Right lobe of liver (tissue), 6 donors: ENCODE measurements at regions not wholly inside any gene's neighbourhood (a gene's known extent, or its start where the extent isn't known, plus 50 kb on each side); places are given as distances from the start of the nearest gene placed in this dataset.

Experiments used
- ATAC-seq, 4 donors: fragments of 200-7000 bp; cut with Tn5 transposase; one replicate each; pipeline ENCODE4 v1.9.1; 2020; ENCODE audit warnings: mild to moderate bottlenecking in 4 of 4, moderate library complexity in 4 of 4
- DNase-seq, 3 donors: peaks; one replicate each; pipeline ENCODE4 v3.0.0-alpha.2; 2020
- H3K27ac ChIP-seq, 3 donors: fragments of 200-600 bp; one replicate each; pipeline ENCODE4 v1.8.0; 2022
- H3K27me3 ChIP-seq, 2 donors: fragments of 200-600 bp; one replicate each; pipeline ENCODE4 v1.8.0; 2022
- H3K36me3 ChIP-seq, 4 donors: fragments of 200-600 bp; sonication (generic) in 1 of 4; one replicate each; pipeline versions ENCODE4 v1.5.1 to v1.8.0; 2017 to 2022; ENCODE audit warnings: control low read depth in 1 of 4
- H3K4me1 ChIP-seq, 4 donors: fragments of 200-600 bp; sonication (generic) in 1 of 4; one replicate each; pipeline versions ENCODE4 v1.5.1 to v1.8.0; 2017 to 2022; ENCODE audit warnings: control low read depth in 1 of 4
- H3K4me3 ChIP-seq, 3 donors: fragments of 200-600 bp; one replicate each; pipeline ENCODE4 v1.8.0; 2022
- H3K9me3 ChIP-seq, 4 donors: fragments of 200-600 bp; sonication (generic) in 1 of 4; one replicate each; pipeline versions ENCODE4 v1.5.1 to v1.8.0; 2017 to 2022; ENCODE audit warnings: control low read depth in 1 of 4
- POLR2A ChIP-seq: fragments of 450-650 bp; IDR thresholded peaks from one replicate; pipeline ENCODE4 v1.6.1; 2017; ENCODE audit warnings: antibody characterized with exemption, mild to moderate bottlenecking
- WGBS: methylation state at CpG from one replicate; pipeline ENCODE4 v1.1.6; 2018; ENCODE audit warnings: low coverage, low lambda C conversion rate; ENCODE audit not compliant: insufficient coverage; ENCODE audit errors: missing lambda C conversion rate; 5-methylcytosine and 5-hydroxymethylcytosine counted together
- intact Hi-C, 2 donors: fragments of 100-400 bp; cut with DNase I; formaldehyde crosslinking; loops; one replicate each; pipeline versions ENCODE4 v1.11.2 to v1.14.1; 2022
- TF ChIP-seq, protein P1 (sequence below), 4 donors: fragments of 200-600 bp in 3 of 4; fragments of 450-650 bp in 1 of 4; IDR thresholded peaks; one replicate each; pipeline versions ENCODE4 v1.5.1 to v1.8.0; 2016 to 2022; ENCODE audit warnings: antibody characterized with exemption in 4 of 4, mild to moderate bottlenecking in 2 of 4
- donor health status: DM: no; HTN: yes; CAD: no.
- donor health status: DM: no; HTN: no; CAD: no.
- donor health status: DM: no; HTN: no; CAD: no.
- donor health status: DM: no; HTN: yes; CAD: no.
- donor health status: DM: no; HTN: yes; CAD: no.

DNA sequence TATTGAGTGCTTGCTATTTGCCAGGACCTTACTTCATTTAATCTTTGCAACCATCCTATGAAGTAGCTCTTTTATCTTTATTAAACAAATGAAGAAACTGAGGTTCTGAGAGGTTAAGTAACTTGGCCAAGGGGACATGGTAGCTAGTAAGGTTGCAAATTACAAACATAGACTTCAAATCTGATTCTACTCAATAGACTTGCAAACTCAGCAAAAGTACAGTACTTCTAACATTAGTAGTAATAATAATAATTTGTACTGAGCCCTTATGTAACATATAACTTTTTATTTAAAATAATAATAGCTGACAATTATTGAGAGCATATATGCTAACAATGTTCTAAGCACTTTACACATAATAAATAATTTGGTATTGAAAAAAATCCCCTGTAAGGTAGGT lies 255.7 kb upstream of the ATP5MC3 start:
- H3K4me3 ChIP-seq: no peak overlapping the region
- ATAC-seq (no peak), DNase-seq (no peak)
- no peaks in the 10 kb centered on the region for H3K4me1 ChIP-seq
- no peaks in the 10 kb centered on the region for H3K36me3 ChIP-seq
- H3K27me3 ChIP-seq: no peaks in the 10 kb centered on the region
- H3K9me3 ChIP-seq: no peaks in the 10 kb centered on the region
- intact Hi-C loops: no loop called here
- TF ChIP-seq POLR2A: no peak
- TF ChIP-seq, protein P1, sequence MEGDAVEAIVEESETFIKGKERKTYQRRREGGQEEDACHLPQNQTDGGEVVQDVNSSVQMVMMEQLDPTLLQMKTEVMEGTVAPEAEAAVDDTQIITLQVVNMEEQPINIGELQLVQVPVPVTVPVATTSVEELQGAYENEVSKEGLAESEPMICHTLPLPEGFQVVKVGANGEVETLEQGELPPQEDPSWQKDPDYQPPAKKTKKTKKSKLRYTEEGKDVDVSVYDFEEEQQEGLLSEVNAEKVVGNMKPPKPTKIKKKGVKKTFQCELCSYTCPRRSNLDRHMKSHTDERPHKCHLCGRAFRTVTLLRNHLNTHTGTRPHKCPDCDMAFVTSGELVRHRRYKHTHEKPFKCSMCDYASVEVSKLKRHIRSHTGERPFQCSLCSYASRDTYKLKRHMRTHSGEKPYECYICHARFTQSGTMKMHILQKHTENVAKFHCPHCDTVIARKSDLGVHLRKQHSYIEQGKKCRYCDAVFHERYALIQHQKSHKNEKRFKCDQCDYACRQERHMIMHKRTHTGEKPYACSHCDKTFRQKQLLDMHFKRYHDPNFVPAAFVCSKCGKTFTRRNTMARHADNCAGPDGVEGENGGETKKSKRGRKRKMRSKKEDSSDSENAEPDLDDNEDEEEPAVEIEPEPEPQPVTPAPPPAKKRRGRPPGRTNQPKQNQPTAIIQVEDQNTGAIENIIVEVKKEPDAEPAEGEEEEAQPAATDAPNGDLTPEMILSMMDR (IDR thresholded peaks at IDR 0.05): no peak
- no peak overlapping the region for H3K27ac ChIP-seq

DNA sequence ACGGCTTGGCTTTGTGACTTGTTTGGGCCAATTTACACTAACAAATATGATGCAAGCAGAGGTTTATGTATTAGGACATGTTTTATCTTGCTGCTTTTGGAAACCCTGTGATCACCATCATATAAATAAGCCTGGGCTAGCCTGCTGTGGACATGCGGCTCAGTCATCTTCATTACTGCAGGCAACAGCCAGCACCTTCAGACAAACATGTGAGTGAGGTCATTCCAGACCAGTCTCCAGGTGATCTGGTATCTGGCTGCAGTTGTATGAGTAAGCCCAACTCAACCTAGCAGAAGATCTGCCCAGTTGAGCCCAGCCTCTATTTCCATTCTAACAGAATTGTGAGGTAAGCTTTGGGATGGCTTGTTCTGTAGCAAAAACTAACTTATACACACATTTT lies 254.6 kb upstream of the ATP5MC3 start:
- DNase-seq (no peak), ATAC-seq (no peak)
- intact Hi-C loops: no loop called here
- H3K36me3 ChIP-seq: no peaks in the 10 kb centered on the region
- TF ChIP-seq POLR2A: no peak
- TF ChIP-seq, protein P1 (IDR thresholded peaks at IDR 0.05): no peak
- no peaks in the 10 kb centered on the region for H3K27me3 ChIP-seq
- 54% methylated on average over 2 of the region's 2 CpGs for WGBS
- H3K27ac ChIP-seq: no peak overlapping the region
- H3K4me3 ChIP-seq: no peak overlapping the region
- no peaks in the 10 kb centered on the region for H3K4me1 ChIP-seq
- H3K9me3 ChIP-seq: no peaks in the 10 kb centered on the region

DNA sequence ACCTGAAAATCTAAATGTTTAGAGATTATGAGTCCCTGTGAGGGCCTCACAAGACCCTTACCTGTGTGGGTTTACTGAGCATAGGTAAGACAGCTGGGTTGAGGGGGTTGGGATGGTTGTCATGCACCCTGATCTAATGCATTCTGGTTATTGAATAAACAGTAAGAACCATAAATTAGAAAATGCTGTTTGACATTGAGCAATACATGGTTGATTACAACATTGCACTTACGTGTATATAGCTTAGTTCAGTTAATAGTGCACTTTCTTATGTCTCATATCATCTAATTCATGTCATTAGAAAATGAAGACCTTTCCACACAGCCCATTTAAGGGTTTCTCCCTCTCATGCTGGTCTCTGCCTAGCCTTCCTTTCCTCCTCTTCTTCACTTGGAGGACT lies 253.5 kb upstream of the ATP5MC3 start:
- no peaks in the 10 kb centered on the region for H3K4me1 ChIP-seq
- no peak for ATAC-seq
- H3K27ac ChIP-seq: no peak overlapping the region
- H3K36me3 ChIP-seq: no peaks in the 10 kb centered on the region
- DNase-seq: no peak
- no peak for TF ChIP-seq POLR2A
- TF ChIP-seq, protein P1 (IDR thresholded peaks at IDR 0.05): no peak
- 20% methylated on average over 1 of the region's 1 CpG for WGBS
- no peak overlapping the region for H3K4me3 ChIP-seq
- intact Hi-C loops: no loop called here
- H3K27me3 ChIP-seq: no peaks in the 10 kb centered on the region
- no peaks in the 10 kb centered on the region for H3K9me3 ChIP-seq

DNA sequence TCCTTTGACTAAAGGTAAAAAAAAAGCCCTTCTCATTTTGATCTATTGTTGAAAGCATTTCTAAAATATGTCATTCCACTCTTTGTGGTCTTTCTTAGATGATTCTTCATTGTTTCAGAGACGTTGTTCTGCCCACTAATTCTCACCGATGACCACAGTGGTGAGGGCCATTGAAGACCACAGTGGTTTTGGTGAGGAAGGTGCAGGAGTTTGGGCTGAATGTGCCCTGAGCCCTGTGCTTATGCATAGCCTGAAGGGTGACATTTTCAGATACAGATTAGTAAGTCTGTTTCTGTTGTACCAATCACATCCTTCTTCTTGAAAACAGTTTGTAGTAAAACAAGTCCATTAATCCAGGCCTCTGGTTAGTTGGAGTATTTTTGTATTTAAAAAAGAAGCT lies 251.3 kb upstream of the ATP5MC3 start:
- H3K9me3 ChIP-seq: no peaks in the 10 kb centered on the region
- H3K27me3 ChIP-seq: no peaks in the 10 kb centered on the region
- no peaks in the 10 kb centered on the region for H3K36me3 ChIP-seq
- ATAC-seq (no peak), DNase-seq (no peak)
- no peak for TF ChIP-seq POLR2A
- TF ChIP-seq, protein P1 (IDR thresholded peaks at IDR 0.05): no peak
- intact Hi-C loops: no loop called here
- no peak overlapping the region for H3K4me3 ChIP-seq
- 68% methylated on average over 2 of the region's 2 CpGs for WGBS
- H3K27ac ChIP-seq: no peak overlapping the region
- H3K4me1 ChIP-seq: no peaks in the 10 kb centered on the region

DNA sequence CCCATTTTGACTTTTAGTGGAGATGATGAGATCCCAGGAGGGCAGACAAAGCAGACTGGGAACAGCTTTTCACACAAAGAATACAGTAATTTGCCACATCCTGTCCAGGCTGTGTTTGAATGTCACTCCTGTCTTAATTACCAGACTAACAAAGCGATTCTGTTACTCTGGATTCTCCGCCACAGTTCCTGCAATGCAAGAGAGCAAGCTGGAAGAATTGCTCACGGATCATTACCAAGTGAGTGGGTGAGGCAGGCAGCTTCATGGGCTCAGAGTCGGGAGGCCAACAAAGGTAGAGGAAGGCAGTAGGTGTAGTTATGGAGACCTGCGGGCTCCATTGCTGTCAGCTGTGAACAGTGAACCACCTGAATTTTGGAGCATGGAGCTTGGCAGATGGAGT lies 250.5 kb upstream of the ATP5MC3 start:
- intact Hi-C loops: no loop called here
- 60% methylated on average over 5 of the region's 5 CpGs for WGBS
- DNase-seq: no peak
- TF ChIP-seq POLR2A: no peak
- TF ChIP-seq, protein P1 (IDR thresholded peaks at IDR 0.05): no peak
- no peaks in the 10 kb centered on the region for H3K4me1 ChIP-seq
- no peak for ATAC-seq
- H3K36me3 ChIP-seq: no peaks in the 10 kb centered on the region
- H3K27ac ChIP-seq: no peak overlapping the region
- no peak overlapping the region for H3K4me3 ChIP-seq
- no peaks in the 10 kb centered on the region for H3K27me3 ChIP-seq
- H3K9me3 ChIP-seq: no peaks in the 10 kb centered on the region
